ENCODE measurements at regions not wholly inside any gene's neighbourhood (a gene's known extent, or its start where the extent isn't known, plus 50 kb on each side); places are given as distances from the start of the nearest gene placed in this dataset.

GRCh38 chr20:6440443-6440799 is 317.6 kb upstream of the FERMT1 start:
- no peak overlapping the region for H2AFZ ChIP-seq (ENCODE audit: low read depth, low read length, poor library complexity, severe bottlenecking)

GRCh38 chr20:6439737-6440442 is 317.1 kb upstream of the FERMT1 start:
- H3K79me2 ChIP-seq (ENCODE audit: insufficient read depth, low read length), result no peaks in the 10 kb centered on the region
- no peaks in the 10 kb centered on the region for H3K4me1 ChIP-seq (ENCODE audit: control insufficient read depth in 1 of 2, insufficient read depth in 2 of 2, low read length in 2 of 2)
- no peaks in the 10 kb centered on the region for H3K27me3 ChIP-seq (ENCODE audit: insufficient read depth, low read length)
- no peak overlapping the region for H3K4me2 ChIP-seq (ENCODE audit: low read length)
- H3K36me3 ChIP-seq (ENCODE audit: control insufficient read depth in 1 of 2, insufficient read depth in 2 of 2, low read length in 2 of 2), result no peaks in the 10 kb centered on the region
- intact Hi-C loops (cut with micrococcal nuclease), result no loop called here
- DNase-seq (ENCODE audit: low read depth, low spot score), result no peak
- ChIA-PET RAD21 (ENCODE audit: low non-redundant PET in 1 of 2, low total read pairs in 2 of 2, uncharacterized antibody in 2 of 2, unreplicated experiment in 2 of 2) (no interaction called here), POLR2A (no interaction called here), CTCF (no interaction called here)
- no peak overlapping the region for H3K27ac ChIP-seq (ENCODE audit: low read depth, low read length)
- no TSS peak for BruUV-seq (replicated peaks)
- H3K9ac ChIP-seq (ENCODE audit: low read length), result no peak overlapping the region
- no peak for ATAC-seq
- H3K4me3 ChIP-seq (replicated peaks in 1 of 2; ENCODE audit: low read depth in 1 of 2, low read length in 2 of 2), result no peak overlapping the region
- H2AFZ ChIP-seq (ENCODE audit: low read depth, low read length, poor library complexity, severe bottlenecking), result no peak overlapping the region
- no peaks in the 10 kb centered on the region for H4K20me1 ChIP-seq (ENCODE audit: insufficient read depth)
- no peaks in the 10 kb centered on the region; a peak in 2 of 4 replicates for H3K9me3 ChIP-seq (ENCODE audit: control insufficient read depth in 1 of 2, insufficient read depth in 1 of 2, low read depth in 1 of 2, low read length in 2 of 2)
- no peaks in the 10 kb centered on the region for H3K9me2 ChIP-seq (ENCODE audit: insufficient read depth)
- TF ChIP-seq SP1 (IDR thresholded peaks at IDR 0.05; ENCODE audit: low read depth) (no peak), EGR1 (IDR thresholded peaks at IDR 0.05; ENCODE audit: low read depth) (no peak), SIN3A (IDR thresholded peaks at IDR 0.05; ENCODE audit: low read depth) (no peak), CEBPB (IDR thresholded peaks at IDR 0.05; ENCODE audit: low read depth) (no peak), CTCF (IDR thresholded peaks at IDR 0.05 in 2 of 3, conservative IDR thresholded peaks at IDR 0.05 in 1 of 3; ENCODE audit: borderline replicate concordance in 1 of 3, insufficient read depth in 1 of 3, low read depth in 2 of 3, low read length in 2 of 3) (no peak), ATF3 (IDR thresholded peaks at IDR 0.05) (no peak), ZNF274 (IDR thresholded peaks at IDR 0.05; ENCODE audit: low read depth, low read length) (no peak), EZH2 (IDR thresholded peaks at IDR 0.05) (no peak), ZFX (IDR thresholded peaks at IDR 0.05) (no peak), MAX (IDR thresholded peaks at IDR 0.05) (no peak), EZH2phosphoT487 (IDR thresholded peaks at IDR 0.05; ENCODE audit: borderline replicate concordance) (no peak), YY1 (IDR thresholded peaks at IDR 0.05; ENCODE audit: extremely low read depth, insufficient replicate concordance, low read depth, low read length) (no peak), ZBTB33 (IDR thresholded peaks at IDR 0.05; ENCODE audit: extremely low read depth, insufficient replicate concordance, low read length) (no peak), JUND (IDR thresholded peaks at IDR 0.05) (no peak), SRF (IDR thresholded peaks at IDR 0.05; ENCODE audit: low read depth) (no peak)

More at GRCh38 chr20:6440443-6440799, 317.6 kb upstream of the FERMT1 start:
- H3K79me2 ChIP-seq (ENCODE audit: insufficient read depth, low read length), result no peaks in the 10 kb centered on the region
- H3K4me2 ChIP-seq (ENCODE audit: low read length), result no peak overlapping the region
- ATAC-seq (no peak), DNase-seq (ENCODE audit: low read depth, low spot score) (no peak)
- BruUV-seq (replicated peaks), result no TSS peak
- intact Hi-C loops (cut with micrococcal nuclease), result no loop called here
- no peak overlapping the region for H3K27ac ChIP-seq (ENCODE audit: low read depth, low read length)
- ChIA-PET RAD21 (ENCODE audit: low non-redundant PET in 1 of 2, low total read pairs in 2 of 2, uncharacterized antibody in 2 of 2, unreplicated experiment in 2 of 2) (no interaction called here), POLR2A (no interaction called here), CTCF (no interaction called here)
- H3K9me2 ChIP-seq (ENCODE audit: insufficient read depth), result no peaks in the 10 kb centered on the region
- H4K20me1 ChIP-seq (ENCODE audit: insufficient read depth), result no peaks in the 10 kb centered on the region
- H3K36me3 ChIP-seq (ENCODE audit: control insufficient read depth in 1 of 2, insufficient read depth in 2 of 2, low read length in 2 of 2), result no peaks in the 10 kb centered on the region
- no peaks in the 10 kb centered on the region; a peak in 2 of 4 replicates for H3K9me3 ChIP-seq (ENCODE audit: control insufficient read depth in 1 of 2, insufficient read depth in 1 of 2, low read depth in 1 of 2, low read length in 2 of 2)
- H3K27me3 ChIP-seq (ENCODE audit: insufficient read depth, low read length), result no peaks in the 10 kb centered on the region
- no peak overlapping the region for H3K9ac ChIP-seq (ENCODE audit: low read length)
- TF ChIP-seq POLR2A (IDR thresholded peaks at IDR 0.05; ENCODE audit: borderline replicate concordance, extremely low read depth, insufficient read depth, insufficient read length) (no peak), EZH2phosphoT487 (IDR thresholded peaks at IDR 0.05; ENCODE audit: borderline replicate concordance) (no peak)
- no peak overlapping the region for H3K4me3 ChIP-seq (replicated peaks in 1 of 2; ENCODE audit: low read depth in 1 of 2, low read length in 2 of 2)
- no peaks in the 10 kb centered on the region for H3K4me1 ChIP-seq (ENCODE audit: control insufficient read depth in 1 of 2, insufficient read depth in 2 of 2, low read length in 2 of 2)

Measured in HCT116 (cell line).